Adrenal gland (tissue), 5 donors: ENCODE measurements at regions not wholly inside any gene's neighbourhood (a gene's known extent, or its start where the extent isn't known, plus 50 kb on each side); places are given as distances from the start of the nearest gene placed in this dataset.
"Not testable (repeated sequence)": the region's sequence is repeated elsewhere in the genome, so short reads cannot be mapped to it uniquely, and the experiment has no call there.

Source experiments
- CTCF ChIP-seq, 6 experiments: fragments of 450-650 bp in 4 of 6; fragments of 200-600 bp in 2 of 6; sonication (generic) in 1 of 6; IDR thresholded peaks; 1 replicate in 5 of 6; 2 replicates in 1 of 6; pipeline versions ENCODE4 v1.5.1 to v1.8.0; 2016 to 2021; ENCODE audit warnings: antibody characterized with exemption in 6 of 6, mild to moderate bottlenecking in 2 of 6, moderate library complexity in 1 of 6
- POLR2A ChIP-seq, 2 donors: fragments of 450-650 bp; IDR thresholded peaks; one replicate each; pipeline ENCODE4 v1.6.1; 2017; ENCODE audit warnings: antibody characterized with exemption in 2 of 2, mild to moderate bottlenecking in 2 of 2, moderate library complexity in 1 of 2
- donor health status: DM: no; HTN: no; CAD: no.

GRCh38 chr1:120299433-120300057, 115.3 kb upstream of the NBPF8 start:
- TF ChIP-seq CTCF, POLR2A (IDR thresholded peaks at IDR 0.05): not testable (repeated sequence)
